OCI-LY3 (cell line): ENCODE measurements at regions not wholly inside any gene's neighbourhood (a gene's known extent, or its start where the extent isn't known, plus 50 kb on each side); places are given as distances from the start of the nearest gene placed in this dataset.

Source experiments
- H2AFZ ChIP-seq: fragments of 200-600, 300-600 bp; shearing (Covaris generic); 2 replicates; pipeline ENCODE4 v1.6.0; 2014; ENCODE audit warnings: antibody characterized with exemption, low read depth, low read length
- H3K27ac ChIP-seq: fragments of 200-600, 300-600 bp; sonication (generic); 2 replicates; pipeline ENCODE4 v1.5.1; 2014; ENCODE audit warnings: mild to moderate bottlenecking, low read length, moderate library complexity, mixed read lengths
- H3K27me3 ChIP-seq: fragments of 200-600, 300-600 bp; sonication (generic); 2 replicates; pipeline ENCODE4 v1.6.1; 2014; ENCODE audit warnings: low read depth, low read length, mixed read lengths
- H3K36me3 ChIP-seq: fragments of 200-600, 300-600 bp; sonication (generic); replicated peaks from 2 replicates; pipeline ENCODE3; 2014; ENCODE audit warnings: low read depth, low read length, mixed read lengths
- H3K4me1 ChIP-seq: fragments of 300-600, 200-600 bp; sonication (generic); 2 replicates; pipeline ENCODE4 v1.6.1; 2014; ENCODE audit warnings: low read length, mixed read lengths
- H3K4me2 ChIP-seq: fragments of 200-600, 300-600 bp; sonication (generic); 2 replicates; pipeline ENCODE4 v1.6.1; 2014; ENCODE audit warnings: low read length, mixed read lengths
- H3K4me3 ChIP-seq: fragments of 300-600, 200-600 bp; sonication (generic); 2 replicates; pipeline ENCODE4 v1.5.1; 2014; ENCODE audit warnings: antibody characterized with exemption, mild to moderate bottlenecking, low read length, moderate library complexity
- H3K79me2 ChIP-seq: fragments of 300-600, 200-600 bp; shearing (Covaris generic); 2 replicates; pipeline ENCODE4 v1.6.1; 2014; ENCODE audit warnings: mild to moderate bottlenecking, low read length, mixed read lengths
- H3K9ac ChIP-seq: fragments of 300-600, 200-600 bp; shearing (Covaris generic); 2 replicates; pipeline ENCODE4 v1.6.0; 2014; ENCODE audit warnings: mild to moderate bottlenecking, low read length, moderate library complexity
- H3K9me3 ChIP-seq: fragments of 200-600, 300-600 bp; shearing (Covaris generic); 2 replicates; pipeline ENCODE4 v1.6.1; 2014; ENCODE audit warnings: low read length, mixed read lengths; ENCODE audit not compliant: insufficient read depth
- H4K20me1 ChIP-seq: fragments of 200-600, 300-600 bp; sonication (generic); 2 replicates; pipeline ENCODE4 v1.6.1; 2016; ENCODE audit warnings: low read length, mixed read lengths; ENCODE audit not compliant: insufficient read depth
- EZH2phosphoT487 ChIP-seq: fragments of 200-600 bp; shearing (Covaris generic); IDR thresholded peaks from 2 replicates; pipeline ENCODE4 v1.6.1; 2018; ENCODE audit warnings: antibody characterized with exemption, mixed run types, low read depth
- TF ChIP-seq, protein P1 (sequence below): fragments of 200-600, 300-600 bp; sonication (generic); IDR thresholded peaks from 2 replicates; pipeline ENCODE4 v1.5.1; 2014; ENCODE audit warnings: antibody characterized with exemption, low read length, low read depth

- Histone ChIP-seq H3K79me2 (no peaks in the 10 kb centered on the region), H3K9ac (no peak overlapping the region), H3K4me3 (no peak overlapping the region), H2AFZ (no peak overlapping the region), H3K9me3 (no peaks in the 10 kb centered on the region; the same call in 1 of the 2 replicates), H3K36me3 (no peaks in the 10 kb centered on the region), H4K20me1 (no peaks in the 10 kb centered on the region), H3K27me3 (no peaks in the 10 kb centered on the region), H3K27ac (no peak overlapping the region), H3K4me1 (no peaks in the 10 kb centered on the region), H3K4me2 (no peak overlapping the region)
- TF ChIP-seq, protein P1, sequence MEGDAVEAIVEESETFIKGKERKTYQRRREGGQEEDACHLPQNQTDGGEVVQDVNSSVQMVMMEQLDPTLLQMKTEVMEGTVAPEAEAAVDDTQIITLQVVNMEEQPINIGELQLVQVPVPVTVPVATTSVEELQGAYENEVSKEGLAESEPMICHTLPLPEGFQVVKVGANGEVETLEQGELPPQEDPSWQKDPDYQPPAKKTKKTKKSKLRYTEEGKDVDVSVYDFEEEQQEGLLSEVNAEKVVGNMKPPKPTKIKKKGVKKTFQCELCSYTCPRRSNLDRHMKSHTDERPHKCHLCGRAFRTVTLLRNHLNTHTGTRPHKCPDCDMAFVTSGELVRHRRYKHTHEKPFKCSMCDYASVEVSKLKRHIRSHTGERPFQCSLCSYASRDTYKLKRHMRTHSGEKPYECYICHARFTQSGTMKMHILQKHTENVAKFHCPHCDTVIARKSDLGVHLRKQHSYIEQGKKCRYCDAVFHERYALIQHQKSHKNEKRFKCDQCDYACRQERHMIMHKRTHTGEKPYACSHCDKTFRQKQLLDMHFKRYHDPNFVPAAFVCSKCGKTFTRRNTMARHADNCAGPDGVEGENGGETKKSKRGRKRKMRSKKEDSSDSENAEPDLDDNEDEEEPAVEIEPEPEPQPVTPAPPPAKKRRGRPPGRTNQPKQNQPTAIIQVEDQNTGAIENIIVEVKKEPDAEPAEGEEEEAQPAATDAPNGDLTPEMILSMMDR: no peak
- TF ChIP-seq EZH2phosphoT487: no peak
These were observed 485.2 kb downstream of the ZNF536 start for GRCh38 chr19:30857388-30857787.

GRCh38 chr19:30856786-30857185, 484.6 kb downstream of the ZNF536 start:
- Histone ChIP-seq H3K4me1 (no peaks in the 10 kb centered on the region), H2AFZ (no peak overlapping the region), H3K79me2 (no peaks in the 10 kb centered on the region), H3K36me3 (no peaks in the 10 kb centered on the region), H3K4me2 (no peak overlapping the region), H3K4me3 (no peak overlapping the region), H3K9me3 (no peaks in the 10 kb centered on the region; the same call in 1 of the 2 replicates), H4K20me1 (no peaks in the 10 kb centered on the region), H3K27ac (no peak overlapping the region), H3K27me3 (no peaks in the 10 kb centered on the region), H3K9ac (no peak overlapping the region)
- TF ChIP-seq EZH2phosphoT487: no peak
- TF ChIP-seq, protein P1: no peak

DNA sequence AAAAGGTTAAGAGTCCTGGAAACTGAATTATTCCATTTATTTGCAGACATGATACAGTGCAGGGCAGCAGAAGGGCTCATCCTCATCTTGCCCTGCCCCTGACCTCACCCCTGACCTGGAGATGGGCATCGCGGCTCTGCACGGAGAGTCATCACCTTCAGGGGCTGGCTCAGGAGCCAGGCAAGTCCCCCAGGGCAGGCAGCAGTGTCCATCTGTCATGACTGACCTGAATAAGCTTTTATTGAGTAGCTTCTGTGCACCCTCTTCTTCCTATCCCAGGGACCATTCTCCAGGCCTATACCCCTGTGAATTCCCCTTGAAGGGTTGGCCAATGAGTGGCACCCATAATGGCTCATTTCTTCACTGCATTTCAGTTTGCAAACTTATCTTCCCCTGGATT, 484.2 kb downstream of the ZNF536 start:
- Histone ChIP-seq H3K4me2 (no peak overlapping the region), H3K36me3 (no peaks in the 10 kb centered on the region), H3K4me3 (no peak overlapping the region), H3K27me3 (no peaks in the 10 kb centered on the region), H3K9ac (no peak overlapping the region), H2AFZ (no peak overlapping the region), H3K4me1 (no peaks in the 10 kb centered on the region), H3K79me2 (no peaks in the 10 kb centered on the region), H3K9me3 (no peaks in the 10 kb centered on the region; the same call in 1 of the 2 replicates), H3K27ac (no peak overlapping the region), H4K20me1 (no peaks in the 10 kb centered on the region)
- no peak for TF ChIP-seq EZH2phosphoT487
- TF ChIP-seq, protein P1: no peak

DNA sequence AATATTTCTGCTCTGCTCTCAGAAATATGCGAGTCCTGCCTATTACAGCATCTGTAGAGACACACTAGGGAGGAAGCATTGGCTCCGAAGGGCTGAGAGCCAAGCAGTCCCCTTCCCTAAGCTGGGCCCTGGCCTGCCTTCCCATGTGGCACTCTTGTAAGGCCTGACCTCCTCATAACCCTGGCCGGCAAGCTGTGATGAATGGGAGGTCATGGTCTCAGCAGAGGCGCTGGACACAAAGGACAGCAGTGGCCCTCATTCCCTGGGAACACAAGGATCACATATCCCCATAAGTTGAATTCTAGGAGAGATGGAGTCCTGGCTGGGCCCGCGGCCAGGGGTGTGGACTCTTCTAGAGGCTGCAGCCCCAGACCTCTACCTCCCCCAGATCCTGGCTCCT, 483.3 kb downstream of the ZNF536 start:
- H3K4me2 ChIP-seq: no peak overlapping the region
- H3K9me3 ChIP-seq: no peaks in the 10 kb centered on the region; the same call in 1 of the 2 replicates
- TF ChIP-seq, protein P1: no peak
- TF ChIP-seq EZH2phosphoT487: no peak
- H3K9ac ChIP-seq: no peak overlapping the region
- H2AFZ ChIP-seq: no peak overlapping the region
- H4K20me1 ChIP-seq: no peaks in the 10 kb centered on the region
- H3K79me2 ChIP-seq: no peaks in the 10 kb centered on the region
- H3K4me3 ChIP-seq: no peak overlapping the region
- H3K27ac ChIP-seq: no peak overlapping the region
- no peaks in the 10 kb centered on the region for H3K36me3 ChIP-seq
- H3K4me1 ChIP-seq: no peaks in the 10 kb centered on the region
- no peaks in the 10 kb centered on the region for H3K27me3 ChIP-seq
